Stimulated activated CD4-positive, alpha-beta T cell treated with anti-CD3 and anti-CD28 coated beads, TNF-alpha, amount 100 ng/mL, for 24 hours (primary cell): ENCODE measurements at regions not wholly inside any gene's neighbourhood (a gene's known extent, or its start where the extent isn't known, plus 50 kb on each side); places are given as distances from the start of the nearest gene placed in this dataset.
"Not testable (repeated sequence)": the region's sequence is repeated elsewhere in the genome, so short reads cannot be mapped to it uniquely, and the experiment has no call there.

Source experiments
- DNase-seq, 3 experiments: peaks; one replicate each; pipeline ENCODE4 v3.0.0-alpha.2; 2020; ENCODE audit warnings: low read depth in 3 of 3

GRCh38 chr19:28744014-28744413 is 468.9 kb downstream of the UQCRFS1 start:
- no peak for DNase-seq

- DNase-seq = no peak
Observed at GRCh38 chr19:28737021-28737895, 475.7 kb downstream of the UQCRFS1 start.

- DNase-seq = no peak
Observed at GRCh38 chr19:28736528-28736927, 476.4 kb downstream of the UQCRFS1 start.

- DNase-seq = no peak
Observed at GRCh38 chr19:28731577-28731976, 481.4 kb downstream of the UQCRFS1 start.

GRCh38 chr19:28730791-28731512 is 482.0 kb downstream of the UQCRFS1 start:
- no peak for DNase-seq

- peak in 1 of 3 experiments; percentile 21 for DNase-seq
Observed at GRCh38 chr19:28727480-28728159, 485.3 kb downstream of the UQCRFS1 start.

GRCh38 chr19:28726533-28727479 is 486.1 kb downstream of the UQCRFS1 start:
- DNase-seq = no peak

GRCh38 chr19:28718909-28719308 is 494.0 kb downstream of the UQCRFS1 start:
- DNase-seq = no peak

GRCh38 chr19:28715157-28715556 is 497.8 kb downstream of the UQCRFS1 start:
- no peak for DNase-seq

- DNase-seq = no peak
Observed at GRCh38 chr19:28711411-28711810, 501.5 kb downstream of the UQCRFS1 start.

GRCh38 chr19:28710278-28710677 is 502.7 kb downstream of the UQCRFS1 start:
- DNase-seq = no peak

- DNase-seq = no peak
Observed at GRCh38 chr19:28706693-28707092, 506.3 kb downstream of the UQCRFS1 start.

GRCh38 chr19:28705008-28705407 is 507.9 kb downstream of the UQCRFS1 start:
- no peak for DNase-seq

GRCh38 chr19:28703400-28703956 is 509.5 kb downstream of the UQCRFS1 start:
- no peak for DNase-seq

- DNase-seq = no peak
Observed at GRCh38 chr19:28701491-28701890, 511.5 kb downstream of the UQCRFS1 start.

GRCh38 chr19:28700176-28700575 is 512.8 kb downstream of the UQCRFS1 start:
- no peak for DNase-seq

- DNase-seq = no peak
Observed at GRCh38 chr19:28697308-28697707, 515.6 kb downstream of the UQCRFS1 start.

- no peak for DNase-seq
Observed at GRCh38 chr19:28694812-28695211, 518.1 kb downstream of the UQCRFS1 start.

- no peak for DNase-seq
Observed at GRCh38 chr19:28691683-28692082, 521.3 kb downstream of the UQCRFS1 start.

- not testable (repeated sequence) for DNase-seq
Observed at GRCh38 chr19:28689464-28689863, 523.5 kb downstream of the UQCRFS1 start.

- DNase-seq = no peak
Observed at GRCh38 chr19:28687296-28687695, 525.7 kb downstream of the UQCRFS1 start.
